H9 (cell line): ENCODE measurements at regions not wholly inside any gene's neighbourhood (a gene's known extent, or its start where the extent isn't known, plus 50 kb on each side); places are given as distances from the start of the nearest gene placed in this dataset.

Source experiments
- DNase-seq: peaks from one replicate; pipeline ENCODE4 v3.0.0-alpha.2; 2017
- H2AFZ ChIP-seq: one replicate; pipeline ENCODE4 v1.6.1; 2013; ENCODE audit warnings: mild to moderate bottlenecking, low read length, control low read depth, moderate library complexity
- H2AK5ac ChIP-seq: 2 replicates; pipeline ENCODE4 v1.6.1; 2013; ENCODE audit warnings: low read length, control low read depth, mixed read lengths; ENCODE audit not compliant: insufficient read length
- H2BK120ac ChIP-seq: one replicate; pipeline ENCODE4 v1.6.1; 2013; ENCODE audit warnings: low read depth, mild to moderate bottlenecking, low read length, control low read depth, inconsistent platforms; ENCODE audit not compliant: poor library complexity, severe bottlenecking
- H2BK12ac ChIP-seq: 2 replicates; pipeline ENCODE4 v1.6.1; 2013; ENCODE audit warnings: low read length, control low read depth, mixed read lengths, low read depth; ENCODE audit not compliant: insufficient read length
- H2BK15ac ChIP-seq: 2 replicates; pipeline ENCODE4 v1.6.1; 2013; ENCODE audit warnings: low read depth, low read length, control low read depth
- H2BK20ac ChIP-seq: one replicate; pipeline ENCODE4 v1.6.1; 2013; ENCODE audit warnings: low read depth, mild to moderate bottlenecking, low read length, control low read depth, inconsistent platforms; ENCODE audit not compliant: poor library complexity, severe bottlenecking
- H2BK5ac ChIP-seq: 2 replicates; pipeline ENCODE4 v1.6.1; 2013; ENCODE audit warnings: low read length, control low read depth, mixed read lengths; ENCODE audit not compliant: insufficient read length
- H3K14ac ChIP-seq: 2 replicates; pipeline ENCODE4 v1.6.1; 2013; ENCODE audit warnings: low read length, control low read depth; ENCODE audit not compliant: insufficient read depth
- H3K18ac ChIP-seq: 2 replicates; pipeline ENCODE4 v1.6.1; 2013; ENCODE audit warnings: low read depth, mild to moderate bottlenecking, mixed read lengths, low read length, control low read depth; ENCODE audit not compliant: insufficient read length
- H3K23ac ChIP-seq: 2 replicates; pipeline ENCODE4 v1.6.1; 2013; ENCODE audit warnings: low read length, control low read depth, mixed read lengths, low read depth; ENCODE audit not compliant: insufficient read length
- H3K23me2 ChIP-seq: 2 replicates; pipeline ENCODE4 v1.6.1; 2013; ENCODE audit warnings: low read depth, mild to moderate bottlenecking, mixed read lengths, low read length, control low read depth; ENCODE audit not compliant: insufficient read length, poor library complexity, severe bottlenecking
- H3K27ac ChIP-seq: 2 replicates; pipeline ENCODE4 v1.5.1; 2013; ENCODE audit warnings: low read length, control low read depth, mixed read lengths, low read depth; ENCODE audit not compliant: insufficient read length
- H3K27me3 ChIP-seq: 2 replicates; pipeline ENCODE4 v1.6.1; 2013; ENCODE audit warnings: low read length, control low read depth, inconsistent platforms; ENCODE audit not compliant: insufficient read depth
- H3K4ac ChIP-seq: 2 replicates; pipeline ENCODE4 v1.6.1; 2013; ENCODE audit warnings: low read depth, mild to moderate bottlenecking, control low read depth, inconsistent platforms, low read length, moderate library complexity
- H3K4me1 ChIP-seq: 2 replicates; pipeline ENCODE4 v1.6.1; 2013; ENCODE audit warnings: low read length, control low read depth, inconsistent platforms; ENCODE audit not compliant: insufficient read depth
- H3K4me2 ChIP-seq: 2 replicates; pipeline ENCODE4 v1.6.1; 2013; ENCODE audit warnings: low read length, control low read depth, mixed read lengths; ENCODE audit not compliant: insufficient read length, insufficient read depth
- H3K56ac ChIP-seq: 2 replicates; pipeline ENCODE4 v1.6.1; 2013; ENCODE audit warnings: low read depth, mild to moderate bottlenecking, mixed read lengths, low read length, control low read depth; ENCODE audit not compliant: insufficient read length
- H3K79me1 ChIP-seq: 2 replicates; pipeline ENCODE4 v1.6.1; 2013; ENCODE audit warnings: low read depth, mild to moderate bottlenecking, moderate library complexity, low read length, control low read depth, inconsistent platforms; ENCODE audit not compliant: insufficient read depth, poor library complexity, severe bottlenecking
- H3K79me2 ChIP-seq: 2 replicates; pipeline ENCODE4 v1.6.1; 2013; ENCODE audit warnings: low read length, control low read depth, inconsistent platforms; ENCODE audit not compliant: insufficient read depth
- H3K9ac ChIP-seq: 2 replicates; pipeline ENCODE4 v1.6.1; 2013; ENCODE audit warnings: low read length, control low read depth, mixed read lengths; ENCODE audit not compliant: insufficient read length; ENCODE audit errors: extremely low read depth
- H3K9me3 ChIP-seq: one replicate; pipeline ENCODE4 v1.6.1; 2013; ENCODE audit warnings: low read depth, low read length, inconsistent platforms; ENCODE audit not compliant: control insufficient read depth
- H3T11ph ChIP-seq: one replicate; pipeline ENCODE4 v1.6.1; 2013; ENCODE audit warnings: mild to moderate bottlenecking, low read length, control low read depth, inconsistent platforms
- H4K20me1 ChIP-seq: one replicate; pipeline ENCODE4 v1.6.1; 2013; ENCODE audit not compliant: control insufficient read depth, insufficient read length, insufficient read depth
- H4K5ac ChIP-seq: 2 replicates; pipeline ENCODE4 v1.6.1; 2013; ENCODE audit warnings: low read depth, mild to moderate bottlenecking, mixed read lengths, low read length, control low read depth; ENCODE audit not compliant: insufficient read length
- H4K8ac ChIP-seq: replicated peaks from 2 replicates; pipeline ENCODE4 v1.6.1; 2013; ENCODE audit warnings: low read length, control low read depth, mixed read lengths, low read depth; ENCODE audit not compliant: insufficient read length
- H4K91ac ChIP-seq: 2 replicates; pipeline ENCODE4 v1.6.1; 2013; ENCODE audit warnings: low read depth, mild to moderate bottlenecking, moderate library complexity, mixed read lengths, low read length, control low read depth; ENCODE audit not compliant: insufficient read length
- H3K27ac Mint-ChIP-seq, 3 experiments: 2 replicates in 2 of 3; 3 replicates in 1 of 3; pipeline ENCODE4 v1.8.0; 2020 to 2021; ENCODE audit warnings: mixed read lengths in 3 of 3, mild to moderate bottlenecking in 1 of 3, moderate library complexity in 1 of 3
- H3K27me3 Mint-ChIP-seq: 2 replicates; pipeline ENCODE4 v1.8.0; 2021; ENCODE audit warnings: low read depth, mild to moderate bottlenecking, moderate library complexity, mixed read lengths
- H3K36me3 Mint-ChIP-seq, 3 experiments: 2 replicates in 2 of 3; 3 replicates in 1 of 3; pipeline ENCODE4 v1.8.0; 2020 to 2021; ENCODE audit warnings: low read depth in 3 of 3, mixed read lengths in 3 of 3; ENCODE audit not compliant: insufficient read depth in 1 of 3
- H3K4me1 Mint-ChIP-seq, 2 experiments: 2 replicates each; pipeline ENCODE4 v1.8.0; 2020; ENCODE audit warnings: mixed read lengths in 2 of 2
- H3K4me3 Mint-ChIP-seq, 2 experiments: 2 replicates in 1 of 2; 3 replicates in 1 of 2; pipeline ENCODE4 v1.8.0; 2020 to 2021; ENCODE audit warnings: mild to moderate bottlenecking in 2 of 2, mixed read lengths in 2 of 2, moderate library complexity in 1 of 2
- H3K9me3 Mint-ChIP-seq, 2 experiments: 2 replicates in 1 of 2; 3 replicates in 1 of 2; pipeline ENCODE4 v1.8.0; 2020; ENCODE audit warnings: mild to moderate bottlenecking in 2 of 2, mixed read lengths in 2 of 2, moderate library complexity in 1 of 2
- CTCF ChIP-seq: fragments of 200-600 bp; sonication (generic); conservative IDR thresholded peaks from 3 replicates; pipeline ENCODE4 v1.8.0; 2021; ENCODE audit warnings: antibody characterized with exemption, mild to moderate bottlenecking
- WGBS: extraction: QIAGEN DNeasy Blood & Tissue Kit; methylation state at CpG from one replicate; pipeline ENCODE4 v1.1.7; 2013; ENCODE audit warnings: missing lambda C conversion rate, low lambda C conversion rate, mixed read lengths; ENCODE audit not compliant: insufficient read length; ENCODE audit errors: extremely low coverage; 5-methylcytosine and 5-hydroxymethylcytosine counted together

- no peak overlapping the region for H4K8ac ChIP-seq
- no peak overlapping the region for H3K4ac ChIP-seq
- H2BK20ac ChIP-seq = no peak overlapping the region
- no peak overlapping the region for H2BK12ac ChIP-seq
- TF ChIP-seq CTCF = no peak
- H3K79me1 ChIP-seq = no peaks in the 10 kb centered on the region
- H3K27me3 ChIP-seq = no peaks in the 10 kb centered on the region
- H3K9me3 ChIP-seq = no peaks in the 10 kb centered on the region
- H3K14ac ChIP-seq = no peak overlapping the region
- Mint-ChIP-seq H3K27me3 (peaks cover 40% of the 10 kb centered on the region), H3K4me1 (peaks cover 6 to 12% of the 10 kb centered on the region in 2 experiments), H3K27ac (no peak overlapping the region), H3K4me3 (no peak overlapping the region), H3K36me3 (peaks cover 2 to 12% (median 5%) of the 10 kb centered on the region in 3 experiments; a peak in 5 of 7 replicates), H3K9me3 (peaks cover 5 to 14% of the 10 kb centered on the region in 2 experiments; a peak in 4 of 5 replicates)
- DNase-seq = no peak
- no peak overlapping the region for H3K23ac ChIP-seq
- H2BK5ac ChIP-seq = no peak overlapping the region
- WGBS = no CpG with 5 or more reads among the region's 2 CpGs
- no peak overlapping the region for H3K27ac ChIP-seq
- no peaks in the 10 kb centered on the region for H3K79me2 ChIP-seq
- H2BK120ac ChIP-seq = no peak overlapping the region
- no peaks in the 10 kb centered on the region for H3K23me2 ChIP-seq
- H4K5ac ChIP-seq = no peak overlapping the region
- no peak overlapping the region for H3K9ac ChIP-seq
- H3K4me2 ChIP-seq = no peak overlapping the region
- H3K4me1 ChIP-seq = peaks cover 2% of the 10 kb centered on the region; the same call in 1 of the 2 replicates
- H2BK15ac ChIP-seq = no peak overlapping the region
- no peak overlapping the region for H3K56ac ChIP-seq
- H2AFZ ChIP-seq = no peak overlapping the region
- no peak overlapping the region for H4K91ac ChIP-seq
- no peak overlapping the region for H2AK5ac ChIP-seq
- no peaks in the 10 kb centered on the region for H4K20me1 ChIP-seq
- H3T11ph ChIP-seq = no peak overlapping the region
- H3K18ac ChIP-seq = no peak overlapping the region
These were observed 85.8 kb upstream of the RGMA start for GRCh38 chr15:93174836-93175235.
